Right lobe of liver (tissue), 6 donors: ENCODE measurements at regions not wholly inside any gene's neighbourhood (a gene's known extent, or its start where the extent isn't known, plus 50 kb on each side); places are given as distances from the start of the nearest gene placed in this dataset.
A peak's percentile ranks its signal among the peaks of the same experiment; 100 is the strongest.

Experiments
- ATAC-seq, 4 donors: fragments of 200-7000 bp; cut with Tn5 transposase; one replicate each; pipeline ENCODE4 v1.9.1; 2020; ENCODE audit warnings: mild to moderate bottlenecking in 4 of 4, moderate library complexity in 4 of 4
- DNase-seq, 3 donors: peaks; one replicate each; pipeline ENCODE4 v3.0.0-alpha.2; 2020
- H3K27ac ChIP-seq, 3 donors: fragments of 200-600 bp; one replicate each; pipeline ENCODE4 v1.8.0; 2022
- H3K27me3 ChIP-seq, 2 donors: fragments of 200-600 bp; one replicate each; pipeline ENCODE4 v1.8.0; 2022
- H3K36me3 ChIP-seq, 4 donors: fragments of 200-600 bp; sonication (generic) in 1 of 4; one replicate each; pipeline versions ENCODE4 v1.5.1 to v1.8.0; 2017 to 2022; ENCODE audit warnings: control low read depth in 1 of 4
- H3K4me1 ChIP-seq, 4 donors: fragments of 200-600 bp; sonication (generic) in 1 of 4; one replicate each; pipeline versions ENCODE4 v1.5.1 to v1.8.0; 2017 to 2022; ENCODE audit warnings: control low read depth in 1 of 4
- H3K4me3 ChIP-seq, 3 donors: fragments of 200-600 bp; one replicate each; pipeline ENCODE4 v1.8.0; 2022
- H3K9me3 ChIP-seq, 4 donors: fragments of 200-600 bp; sonication (generic) in 1 of 4; one replicate each; pipeline versions ENCODE4 v1.5.1 to v1.8.0; 2017 to 2022; ENCODE audit warnings: control low read depth in 1 of 4
- POLR2A ChIP-seq: fragments of 450-650 bp; IDR thresholded peaks from one replicate; pipeline ENCODE4 v1.6.1; 2017; ENCODE audit warnings: antibody characterized with exemption, mild to moderate bottlenecking
- WGBS: methylation state at CpG from one replicate; pipeline ENCODE4 v1.1.6; 2018; ENCODE audit warnings: low coverage, low lambda C conversion rate; ENCODE audit not compliant: insufficient coverage; ENCODE audit errors: missing lambda C conversion rate; 5-methylcytosine and 5-hydroxymethylcytosine counted together
- intact Hi-C, 2 donors: fragments of 100-400 bp; cut with DNase I; formaldehyde crosslinking; loops; one replicate each; pipeline versions ENCODE4 v1.11.2 to v1.14.1; 2022
- TF ChIP-seq, protein P1 (sequence below), 4 donors: fragments of 200-600 bp in 3 of 4; fragments of 450-650 bp in 1 of 4; IDR thresholded peaks; one replicate each; pipeline versions ENCODE4 v1.5.1 to v1.8.0; 2016 to 2022; ENCODE audit warnings: antibody characterized with exemption in 4 of 4, mild to moderate bottlenecking in 2 of 4
- donor health status: DM: no; HTN: yes; CAD: no.
- donor health status: DM: no; HTN: no; CAD: no.
- donor health status: DM: no; HTN: no; CAD: no.
- donor health status: DM: no; HTN: yes; CAD: no.
- donor health status: DM: no; HTN: yes; CAD: no.

DNA sequence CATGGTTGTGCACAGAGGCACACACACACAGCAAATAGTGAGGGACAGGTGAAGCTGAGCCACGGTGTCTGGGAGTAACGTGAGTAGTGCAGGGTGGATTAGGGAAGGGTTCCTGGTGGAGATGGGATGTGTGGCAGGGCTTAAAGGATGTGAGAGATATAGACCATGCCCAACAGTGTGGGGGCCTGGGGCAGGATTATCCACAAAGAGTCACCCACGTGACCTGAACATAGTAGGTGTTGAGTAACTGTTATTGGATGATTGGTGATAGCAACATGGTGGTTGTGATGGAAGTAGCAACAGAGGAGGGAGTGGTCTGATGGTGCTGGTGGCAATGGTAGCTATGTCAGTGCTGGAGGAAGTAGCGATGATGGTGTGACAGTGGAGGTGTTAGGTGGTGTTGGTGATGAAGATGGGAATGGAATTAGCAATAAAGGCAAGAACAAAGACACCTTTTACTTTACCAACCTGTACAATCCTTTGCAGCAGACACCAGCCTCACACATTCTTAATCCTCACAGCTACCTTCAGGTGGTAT is 135.1 kb downstream of the MRPL14 start:
- H3K9me3 ChIP-seq: no peaks in the 10 kb centered on the region
- 83% methylated on average over 4 of the region's 4 CpGs for WGBS
- H3K27me3 ChIP-seq: no peaks in the 10 kb centered on the region
- H3K36me3 ChIP-seq: no peaks in the 10 kb centered on the region
- H3K27ac ChIP-seq: no peak overlapping the region
- H3K4me3 ChIP-seq: no peak overlapping the region
- H3K4me1 ChIP-seq: peaks cover 0 to 19% (median 9%) of the 10 kb centered on the region in 4 donors
- ATAC-seq: no peak
- peak in 2 of 3 donors; percentile 5 to 17 for DNase-seq
- intact Hi-C loops: no loop called here
- TF ChIP-seq POLR2A: no peak
- TF ChIP-seq, protein P1, sequence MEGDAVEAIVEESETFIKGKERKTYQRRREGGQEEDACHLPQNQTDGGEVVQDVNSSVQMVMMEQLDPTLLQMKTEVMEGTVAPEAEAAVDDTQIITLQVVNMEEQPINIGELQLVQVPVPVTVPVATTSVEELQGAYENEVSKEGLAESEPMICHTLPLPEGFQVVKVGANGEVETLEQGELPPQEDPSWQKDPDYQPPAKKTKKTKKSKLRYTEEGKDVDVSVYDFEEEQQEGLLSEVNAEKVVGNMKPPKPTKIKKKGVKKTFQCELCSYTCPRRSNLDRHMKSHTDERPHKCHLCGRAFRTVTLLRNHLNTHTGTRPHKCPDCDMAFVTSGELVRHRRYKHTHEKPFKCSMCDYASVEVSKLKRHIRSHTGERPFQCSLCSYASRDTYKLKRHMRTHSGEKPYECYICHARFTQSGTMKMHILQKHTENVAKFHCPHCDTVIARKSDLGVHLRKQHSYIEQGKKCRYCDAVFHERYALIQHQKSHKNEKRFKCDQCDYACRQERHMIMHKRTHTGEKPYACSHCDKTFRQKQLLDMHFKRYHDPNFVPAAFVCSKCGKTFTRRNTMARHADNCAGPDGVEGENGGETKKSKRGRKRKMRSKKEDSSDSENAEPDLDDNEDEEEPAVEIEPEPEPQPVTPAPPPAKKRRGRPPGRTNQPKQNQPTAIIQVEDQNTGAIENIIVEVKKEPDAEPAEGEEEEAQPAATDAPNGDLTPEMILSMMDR (IDR thresholded peaks at IDR 0.05): no peak

DNA sequence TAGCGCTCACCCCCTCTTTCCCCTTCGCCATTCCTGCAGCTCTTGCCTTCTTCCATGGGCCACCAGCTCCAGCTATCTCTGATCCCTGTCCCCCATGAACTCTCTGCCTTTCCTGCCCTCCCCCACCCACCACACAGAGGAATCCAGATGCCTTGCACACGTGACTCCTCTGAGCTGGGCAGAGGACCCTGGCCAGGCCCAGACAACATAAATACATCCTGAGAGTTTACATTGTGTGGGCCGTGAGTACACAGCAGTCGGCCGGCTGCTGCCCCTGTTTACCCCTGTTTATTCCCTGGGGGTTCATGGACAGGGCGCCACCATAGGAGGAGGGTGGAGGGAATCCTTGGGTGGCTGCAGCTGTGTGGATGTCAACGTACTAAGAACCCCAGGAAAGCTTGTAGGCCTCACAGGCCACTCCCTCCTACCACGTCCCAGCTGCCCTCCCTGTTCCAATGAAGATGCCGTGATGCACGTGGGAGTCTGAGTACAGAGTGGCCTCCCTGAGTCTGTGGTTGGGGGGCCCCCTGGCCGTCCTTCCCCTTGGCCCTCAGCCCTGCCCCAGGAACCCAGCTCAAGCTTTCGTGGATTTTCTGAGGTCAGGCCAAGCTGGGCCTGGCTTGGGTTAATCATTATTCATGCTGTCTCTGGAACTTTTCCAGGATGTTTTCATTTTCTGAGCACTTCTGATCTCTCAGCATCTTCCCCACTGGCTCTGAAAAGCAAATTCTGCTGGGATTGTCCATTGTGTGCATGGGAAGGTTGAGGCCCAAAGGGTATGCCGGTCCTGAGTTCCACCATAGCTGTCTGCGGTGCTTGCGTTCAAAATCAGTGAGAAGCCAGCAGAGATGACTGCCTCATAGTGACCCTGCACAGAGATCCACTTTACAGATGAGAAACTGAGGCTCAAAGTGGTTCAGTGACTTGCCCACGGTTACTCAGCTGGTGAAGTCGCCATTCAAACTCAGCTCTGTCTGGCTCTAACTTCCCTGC is 136.3 kb downstream of the MRPL14 start:
- no peak for TF ChIP-seq POLR2A
- TF ChIP-seq, protein P1 (IDR thresholded peaks at IDR 0.05): no peak
- WGBS: 26% methylated on average over 14 of the region's 18 CpGs
- H3K27ac ChIP-seq: no peak overlapping the region
- H3K27me3 ChIP-seq: no peaks in the 10 kb centered on the region
- H3K4me3 ChIP-seq: no peak overlapping the region
- peaks cover 0 to 19% (median 9%) of the 10 kb centered on the region in 4 donors for H3K4me1 ChIP-seq
- DNase-seq: peak; percentile 51 to 59 (median 57)
- H3K36me3 ChIP-seq: no peaks in the 10 kb centered on the region
- intact Hi-C loops: no loop called here
- peak; percentile 61 to 77 (median 74) for ATAC-seq
- H3K9me3 ChIP-seq: no peaks in the 10 kb centered on the region

DNA sequence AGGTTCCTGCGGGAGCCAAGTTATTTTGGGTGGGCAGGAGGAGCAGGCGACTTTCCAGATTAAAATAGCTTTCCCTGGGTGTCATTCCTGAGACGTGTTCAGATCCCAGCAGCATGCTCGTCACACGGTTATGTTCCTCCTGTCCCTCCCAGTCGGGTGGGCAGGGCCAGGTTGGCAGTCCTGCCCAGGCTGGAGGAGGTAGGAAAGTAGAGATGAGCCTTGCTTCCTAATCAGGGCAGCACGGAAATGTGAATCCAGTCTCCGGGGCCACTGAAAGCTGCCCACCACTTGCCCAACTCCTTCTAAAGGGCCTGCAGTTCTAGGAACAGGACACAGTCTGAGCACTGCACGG is 137.0 kb downstream of the MRPL14 start:
- 40% methylated on average over 3 of the region's 9 CpGs for WGBS
- H3K36me3 ChIP-seq: no peaks in the 10 kb centered on the region
- no peak for TF ChIP-seq POLR2A
- TF ChIP-seq, protein P1 (IDR thresholded peaks at IDR 0.05): no peak
- no peak overlapping the region for H3K27ac ChIP-seq
- H3K9me3 ChIP-seq: no peaks in the 10 kb centered on the region
- intact Hi-C loops: no loop called here
- ATAC-seq (no peak), DNase-seq (peak in 1 of 3 donors; percentile 14)
- no peaks in the 10 kb centered on the region for H3K27me3 ChIP-seq
- no peak overlapping the region for H3K4me3 ChIP-seq
- peaks cover 0 to 19% (median 9%) of the 10 kb centered on the region in 4 donors for H3K4me1 ChIP-seq

DNA sequence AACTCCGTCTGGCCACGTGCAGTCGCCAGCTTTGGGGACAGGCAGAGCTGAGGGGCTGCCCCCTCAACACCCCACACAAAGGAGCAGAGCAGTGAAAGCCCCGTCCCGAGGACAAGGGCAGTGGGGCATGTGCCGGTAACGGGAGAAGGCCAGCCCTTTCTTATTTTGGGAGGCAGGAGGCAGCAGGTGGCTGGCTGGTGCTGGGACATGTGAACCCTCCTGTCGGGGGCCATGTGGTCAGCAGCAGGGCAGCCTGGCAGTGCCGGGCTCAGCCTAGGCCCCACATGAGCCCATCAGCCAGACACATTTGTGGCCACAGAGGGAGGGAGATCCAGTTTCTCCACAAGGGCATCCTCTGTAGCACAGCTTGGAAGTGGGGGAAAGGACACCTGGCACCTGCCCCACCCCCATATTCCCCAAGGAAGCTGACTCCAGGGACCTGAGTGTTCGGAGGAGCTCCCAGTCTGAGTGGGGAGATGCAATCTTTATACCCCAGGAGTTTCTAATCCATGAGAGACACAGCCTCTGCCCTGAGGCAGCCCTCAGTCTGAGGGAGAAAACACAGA is 137.6 kb downstream of the MRPL14 start:
- H3K4me1 ChIP-seq: peaks cover 0 to 19% (median 9%) of the 10 kb centered on the region in 4 donors
- H3K27ac ChIP-seq: no peak overlapping the region
- intact Hi-C loops: no loop called here
- H3K36me3 ChIP-seq: no peaks in the 10 kb centered on the region
- H3K27me3 ChIP-seq: no peaks in the 10 kb centered on the region
- WGBS: no CpG with 5 or more reads among the region's 10 CpGs
- TF ChIP-seq, protein P1 (IDR thresholded peaks at IDR 0.05): no peak
- TF ChIP-seq POLR2A: no peak
- DNase-seq: peak in 1 of 3 donors; percentile 51
- no peaks in the 10 kb centered on the region for H3K9me3 ChIP-seq
- no peak overlapping the region for H3K4me3 ChIP-seq
- no peak for ATAC-seq
